IMR-90 (cell line): ENCODE measurements at regions not wholly inside any gene's neighbourhood (a gene's known extent, or its start where the extent isn't known, plus 50 kb on each side); places are given as distances from the start of the nearest gene placed in this dataset.
A peak's percentile ranks its signal among the peaks of the same experiment; 100 is the strongest.

Experiments
- ATAC-seq: fragments of 200-7000 bp; cut with Tn5 transposase; 2 replicates; pipeline ENCODE4 v1.9.1; 2020; ENCODE audit warnings: low read depth, mild to moderate bottlenecking, moderate library complexity
- BruUV-seq: library from RNA; stranded (reverse); fragments of 400-500 nt; replicated peaks from 2 replicates; lab custom pipeline; 2021; lab: Mats Ljungman, UMichigan
- CTCF ChIA-PET: fragments of 300-600 bp; formaldehyde crosslinking; extraction: SDS; loops from one replicate; lab custom pipeline; 2021; ENCODE audit warnings: antibody characterized with exemption; lab: Yijun Ruan, JAX
- POLR2A ChIA-PET: fragments of 300-600 bp; sonication (Branson Sonifier 250); formaldehyde crosslinking; loops from one replicate; lab custom pipeline; 2022; ENCODE audit warnings: antibody characterized with exemption; ENCODE audit not compliant: unreplicated experiment; lab: Charles Lee
- DNase-seq: peaks from one replicate; pipeline ENCODE4 v3.0.0; 2013
- H2AFZ ChIP-seq: replicated peaks from 2 replicates; pipeline ENCODE3; 2013; ENCODE audit warnings: low read length, mild to moderate bottlenecking; ENCODE audit not compliant: poor library complexity
- H2AK5ac ChIP-seq: 2 replicates; pipeline ENCODE4 v1.6.1; 2013; ENCODE audit warnings: low read depth, low read length, inconsistent platforms
- H2AK9ac ChIP-seq: replicated peaks from 2 replicates; pipeline ENCODE3; 2013; ENCODE audit warnings: mild to moderate bottlenecking, low read depth, low read length, moderate library complexity; ENCODE audit not compliant: poor library complexity
- H2BK120ac ChIP-seq: 2 replicates; pipeline ENCODE4 v1.6.1; 2013; ENCODE audit warnings: low read depth, low read length, inconsistent platforms
- H2BK15ac ChIP-seq: 3 replicates; pipeline ENCODE4 v1.6.1; 2013; ENCODE audit warnings: low read depth, low read length, inconsistent platforms
- H2BK20ac ChIP-seq: 2 replicates; pipeline ENCODE4 v1.6.1; 2013; ENCODE audit warnings: low read depth, mild to moderate bottlenecking, inconsistent platforms, low read length, moderate library complexity
- H2BK5ac ChIP-seq: 2 replicates; pipeline ENCODE4 v1.6.1; 2013; ENCODE audit warnings: mild to moderate bottlenecking, low read depth, low read length, inconsistent platforms; ENCODE audit not compliant: poor library complexity, severe bottlenecking
- H3K14ac ChIP-seq: replicated peaks from 2 replicates; pipeline ENCODE4 v1.6.1; 2013; ENCODE audit warnings: low read depth, low read length, inconsistent platforms
- H3K18ac ChIP-seq: 2 replicates; pipeline ENCODE4 v1.6.1; 2013; ENCODE audit warnings: low read depth, low read length, control low read depth
- H3K23ac ChIP-seq: 2 replicates; pipeline ENCODE4 v1.6.1; 2013; ENCODE audit warnings: low read depth, low read length, inconsistent platforms
- H3K27ac ChIP-seq: 2 replicates; pipeline ENCODE4 v1.5.1; 2013; ENCODE audit warnings: mild to moderate bottlenecking, control low read depth, low read length; ENCODE audit not compliant: insufficient read depth
- H3K27me3 ChIP-seq: 2 replicates; pipeline ENCODE4 v1.6.1; 2013; ENCODE audit warnings: low read length; ENCODE audit not compliant: control insufficient read depth, insufficient read depth
- H3K36me3 ChIP-seq: 2 replicates; pipeline ENCODE4 v1.6.1; 2013; ENCODE audit warnings: low read length, mixed read lengths; ENCODE audit not compliant: control insufficient read depth, insufficient read depth
- H3K4ac ChIP-seq: 2 replicates; pipeline ENCODE4 v1.6.1; 2013; ENCODE audit warnings: low read depth, low read length, inconsistent platforms
- H3K4me1 ChIP-seq: 2 replicates; pipeline ENCODE4 v1.6.1; 2013; ENCODE audit warnings: low read length, mixed read lengths; ENCODE audit not compliant: control insufficient read depth, insufficient read depth
- H3K4me2 ChIP-seq: 2 replicates; pipeline ENCODE4 v1.6.1; 2013; ENCODE audit warnings: low read depth, mild to moderate bottlenecking, control low read depth, low read length, moderate library complexity
- H3K4me3 ChIP-seq: 2 replicates; pipeline ENCODE4 v1.5.1; 2013; ENCODE audit warnings: low read depth, mild to moderate bottlenecking, control low read depth, low read length, moderate library complexity; ENCODE audit not compliant: insufficient read depth
- H3K56ac ChIP-seq: 2 replicates; pipeline ENCODE4 v1.6.1; 2013; ENCODE audit warnings: low read length, inconsistent platforms; ENCODE audit not compliant: insufficient read depth; ENCODE audit errors: extremely low read depth
- H3K79me1 ChIP-seq, 2 experiments: 2 replicates each; pipeline ENCODE4 v1.6.1; 2013; ENCODE audit warnings: low read length in 2 of 2, inconsistent platforms in 1 of 2, low read depth in 1 of 2
- H3K9ac ChIP-seq: 2 replicates; pipeline ENCODE4 v1.6.1; 2013; ENCODE audit warnings: low read depth, low read length, control low read depth
- H3K9me1 ChIP-seq: 2 replicates; pipeline ENCODE4 v1.6.1; 2013; ENCODE audit warnings: low read length, inconsistent platforms; ENCODE audit not compliant: insufficient read depth
- H3K9me3 ChIP-seq: 2 replicates; pipeline ENCODE4 v1.6.1; 2013; ENCODE audit warnings: low read length; ENCODE audit not compliant: control insufficient read depth, insufficient read depth
- H4K20me1 ChIP-seq: 2 replicates; pipeline ENCODE4 v1.6.1; 2013; ENCODE audit warnings: low read length, inconsistent platforms; ENCODE audit not compliant: insufficient read depth
- H4K5ac ChIP-seq: 2 replicates; pipeline ENCODE4 v1.6.1; 2013; ENCODE audit warnings: mild to moderate bottlenecking, low read depth, low read length, control low read depth
- H4K8ac ChIP-seq, 2 experiments: 2 replicates each; pipeline ENCODE4 v1.6.1; 2013; ENCODE audit warnings: low read depth in 2 of 2, low read length in 2 of 2, control low read depth in 1 of 2, inconsistent platforms in 1 of 2
- H4K91ac ChIP-seq: 2 replicates; pipeline ENCODE4 v1.6.1; 2013; ENCODE audit warnings: low read depth, low read length, inconsistent platforms; ENCODE audit not compliant: insufficient read depth
- CEBPB ChIP-seq: IDR thresholded peaks from 2 replicates; pipeline ENCODE4 v1.6.1; 2012; ENCODE audit warnings: low read depth, low read length, improper control_type of control experiment
- CHD1 ChIP-seq: IDR thresholded peaks from 2 replicates; pipeline ENCODE4 v1.6.1; 2012; ENCODE audit warnings: low read depth, low read length, improper control_type of control experiment
- CTCF ChIP-seq: conservative IDR thresholded peaks from 2 replicates; pipeline ENCODE4 v1.5.1; 2012; ENCODE audit warnings: mild to moderate bottlenecking, low read depth, low read length, improper control_type of control experiment
- ELK1 ChIP-seq: fragments of 150-350 bp; IDR thresholded peaks from 2 replicates; pipeline ENCODE4 v1.6.1; 2016; ENCODE audit warnings: low read depth, mild to moderate bottlenecking, low read length, moderate library complexity, borderline replicate concordance
- FOS ChIP-seq: fragments of 150-350 bp; IDR thresholded peaks from 2 replicates; pipeline ENCODE4 v1.6.1; 2016; ENCODE audit warnings: low read depth, low read length
- MAZ ChIP-seq: IDR thresholded peaks from 2 replicates; pipeline ENCODE4 v1.6.1; 2012; ENCODE audit warnings: low read depth, mild to moderate bottlenecking, low read length, improper control_type of control experiment, moderate library complexity, borderline replicate concordance
- NFE2L2 ChIP-seq: fragments of 150-350 bp; IDR thresholded peaks from 2 replicates; pipeline ENCODE4 v1.6.1; 2016; ENCODE audit warnings: low read depth, mild to moderate bottlenecking, low read length
- POLR2A ChIP-seq: IDR thresholded peaks from 2 replicates; pipeline ENCODE4 v1.6.1; 2012; ENCODE audit warnings: mild to moderate bottlenecking, low read depth, low read length
- RAD21 ChIP-seq: IDR thresholded peaks from 2 replicates; pipeline ENCODE4 v1.6.1; 2012; ENCODE audit warnings: low read length, improper control_type of control experiment
- RCOR1 ChIP-seq: IDR thresholded peaks from 2 replicates; pipeline ENCODE4 v1.6.1; 2012; ENCODE audit warnings: mild to moderate bottlenecking, low read length, improper control_type of control experiment; ENCODE audit not compliant: insufficient replicate concordance
- RFX5 ChIP-seq: IDR thresholded peaks from 2 replicates; pipeline ENCODE4 v1.8.0; 2012; ENCODE audit warnings: low read depth, mild to moderate bottlenecking, low read length, moderate library complexity
- USF2 ChIP-seq: fragments of 150-350 bp; IDR thresholded peaks from 2 replicates; pipeline ENCODE4 v1.6.1; 2017; ENCODE audit warnings: mild to moderate bottlenecking, antibody characterized with exemption, low read length, low read depth
- WGBS, 2 experiments: methylation state at CpG; one replicate each; pipeline versions ENCODE4 v1.1.5 to v1.1.7; 2013; ENCODE audit warnings: missing lambda C conversion rate in 2 of 2; ENCODE audit not compliant: insufficient read length in 1 of 2; ENCODE audit errors: extremely low coverage in 2 of 2; 5-methylcytosine and 5-hydroxymethylcytosine counted together
- dilution Hi-C: fragments of 300-500 bp; cut with HindIII; formaldehyde crosslinking; loops from one replicate; pipeline ENCODE4 v1.14.3; 2018; ENCODE audit warnings: low sequenced_read_pairs; ENCODE audit not compliant: unreplicated experiment
- in situ Hi-C: fragments of 300-500 bp; cut with MboI; formaldehyde crosslinking; loops from 3 replicates; pipeline ENCODE4 v1.14.3; 2019; ENCODE audit warnings: low sequenced_read_pairs, inconsistent platforms, mixed read lengths
- intact Hi-C: fragments of 100-400 bp; cut with micrococcal nuclease; formaldehyde crosslinking; loops from 2 replicates; pipeline ENCODE4 v1.10.0; 2022

- in situ Hi-C loops (no loop called here), dilution Hi-C loops (no loop called here), intact Hi-C loops (no loop called here)
- ATAC-seq (no peak), DNase-seq (no peak)
- Histone ChIP-seq H2BK5ac (no peak overlapping the region), H3K4me2 (no peak overlapping the region), H2BK20ac (no peak overlapping the region), H3K79me1 (no peaks in the 10 kb centered on the region), H4K8ac (no peak overlapping the region), H3K9me3 (peaks cover 17% of the 10 kb centered on the region), H3K27ac (no peak overlapping the region), H3K4me3 (no peak overlapping the region), H2AK5ac (no peak overlapping the region), H2AFZ (peak overlapping the region; percentile 58), H4K20me1 (no peaks in the 10 kb centered on the region), H2BK15ac (no peak overlapping the region), H2BK120ac (no peak overlapping the region), H3K56ac (no peak overlapping the region), H4K5ac (no peak overlapping the region), H4K91ac (no peak overlapping the region), H3K27me3 (no peaks in the 10 kb centered on the region), H3K4ac (no peak overlapping the region), H3K36me3 (no peaks in the 10 kb centered on the region), H3K14ac (no peak overlapping the region), H3K18ac (no peak overlapping the region), H3K23ac (no peak overlapping the region), H3K9me1 (no peaks in the 10 kb centered on the region), H3K4me1 (no peaks in the 10 kb centered on the region), H2AK9ac (no peak overlapping the region), H3K9ac (no peak overlapping the region)
- WGBS, 2 experiments: no CpG with 5 or more reads among the region's 5 CpGs
- ChIA-PET POLR2A (no interaction called here), CTCF (no interaction called here)
- BruUV-seq: no TSS peak
- TF ChIP-seq RFX5 (no peak), CHD1 (no peak), POLR2A (no peak), FOS (no peak), CTCF (no peak), NFE2L2 (no peak), CEBPB (no peak), MAZ (no peak), RCOR1 (no peak), USF2 (no peak), RAD21 (no peak), ELK1 (no peak)
These were observed 641.6 kb downstream of the METTL4 start for GRCh38 chr18:1929720-1930119.
